NCI-H345 (cell line): ENCODE measurements at regions not wholly inside any gene's neighbourhood (a gene's known extent, or its start where the extent isn't known, plus 50 kb on each side); places are given as distances from the start of the nearest gene placed in this dataset.
"Not testable (repeated sequence)": the region's sequence is repeated elsewhere in the genome, so short reads cannot be mapped to it uniquely, and the experiment has no call there.

Experiments
- DNase-seq: peaks from one replicate; lab custom pipeline; 2025; lab: John Stamatoyannopoulos, UW

DNA sequence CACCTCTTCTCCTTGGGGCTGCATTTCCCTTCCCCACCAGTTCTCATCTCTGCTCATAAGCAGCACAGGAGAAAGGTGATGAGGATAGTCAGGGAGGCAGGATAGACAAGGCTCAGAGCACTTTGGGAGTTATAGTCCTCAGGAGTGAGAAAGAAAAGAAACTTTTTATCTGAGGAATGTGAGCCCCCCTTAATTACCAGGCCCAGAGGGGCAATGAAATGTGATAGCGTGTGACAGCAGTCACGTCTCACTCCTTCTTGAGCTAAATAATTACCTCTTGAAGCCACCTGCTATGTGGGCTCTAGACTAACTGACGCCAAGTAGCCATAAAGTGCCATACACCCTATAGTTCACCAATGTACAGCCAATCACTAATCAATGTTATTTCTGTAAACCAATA is 105.8 kb downstream of the SPP2 start:
- no peak for DNase-seq

DNA sequence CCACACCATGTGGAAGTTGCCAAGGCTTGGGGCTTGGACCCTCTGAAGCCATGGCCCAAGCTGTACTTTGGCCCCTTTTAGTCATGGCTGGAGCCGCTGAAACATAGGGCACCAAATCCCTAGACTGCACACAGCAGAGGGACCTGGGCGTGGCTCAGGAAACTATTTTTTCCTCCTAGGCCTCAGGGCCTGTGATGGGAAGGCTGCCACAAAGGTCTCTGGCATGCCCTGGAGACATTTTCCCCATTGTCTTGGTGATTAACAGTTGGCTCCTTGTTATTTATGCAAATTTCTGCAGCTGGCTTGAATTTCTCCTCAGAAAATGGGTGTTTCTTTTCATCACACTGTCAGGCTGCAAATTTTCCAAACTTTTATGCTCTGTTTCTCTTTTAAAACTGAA is 102.3 kb downstream of the SPP2 start:
- not testable (repeated sequence) for DNase-seq

DNA sequence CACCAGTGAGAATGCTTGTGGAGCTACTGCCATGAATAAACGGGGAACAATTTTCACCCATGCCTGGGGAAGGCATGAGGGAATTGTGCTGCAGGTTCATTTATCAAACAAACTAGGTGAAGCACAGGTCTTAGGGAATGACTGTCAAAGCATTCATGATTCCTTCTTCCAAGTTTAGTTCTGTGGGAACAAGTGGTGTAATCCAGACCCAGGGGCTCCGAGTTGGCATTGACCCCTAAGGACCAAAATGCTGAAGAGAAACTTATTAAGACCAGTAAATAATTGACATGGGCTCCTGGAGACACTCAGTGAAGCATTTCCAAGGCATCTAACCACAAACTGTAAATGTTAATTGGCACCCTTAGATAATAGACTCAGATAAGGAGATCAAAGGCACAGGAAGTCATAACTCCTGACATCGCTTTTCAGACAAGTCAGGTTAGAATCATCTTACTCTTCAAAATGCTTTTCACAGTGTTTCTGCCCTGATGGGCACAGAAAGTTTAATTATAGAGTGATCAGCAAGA is 96.9 kb downstream of the SPP2 start:
- no peak for DNase-seq

DNA sequence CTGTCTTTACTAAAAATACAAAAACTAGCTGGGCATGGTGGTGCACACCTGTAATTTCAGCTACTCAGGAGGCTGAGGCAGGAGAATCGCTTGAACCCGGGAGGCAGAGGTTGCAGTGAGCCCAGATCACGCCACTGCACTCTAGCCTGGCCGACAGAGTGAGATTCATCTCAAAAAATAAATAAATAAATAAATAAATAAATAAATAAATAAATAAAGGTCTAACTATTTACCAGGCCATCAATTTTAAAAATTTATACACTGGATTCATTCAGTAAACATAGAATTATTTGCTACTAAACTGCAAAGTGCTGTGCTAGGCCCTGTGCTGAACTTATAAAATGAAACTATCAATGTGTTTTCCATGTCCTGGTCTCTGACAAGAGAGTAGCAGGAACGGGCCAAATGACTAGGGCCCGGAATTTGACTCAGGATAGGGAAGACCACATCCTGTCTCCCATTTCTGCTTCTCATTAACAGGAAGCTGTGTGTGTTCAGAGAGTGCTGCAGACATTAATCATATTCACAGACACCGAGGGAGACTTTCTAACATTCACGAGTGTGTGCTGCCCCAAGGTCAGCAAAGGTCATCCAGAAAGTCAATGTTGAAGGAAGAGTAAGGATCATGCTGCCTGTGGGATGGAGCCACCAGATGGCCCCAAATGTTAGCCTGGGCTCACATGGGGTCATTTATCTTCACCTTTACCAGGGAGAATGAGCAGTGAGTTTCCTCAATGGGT is 95.8 kb downstream of the SPP2 start:
- DNase-seq = no peak

DNA sequence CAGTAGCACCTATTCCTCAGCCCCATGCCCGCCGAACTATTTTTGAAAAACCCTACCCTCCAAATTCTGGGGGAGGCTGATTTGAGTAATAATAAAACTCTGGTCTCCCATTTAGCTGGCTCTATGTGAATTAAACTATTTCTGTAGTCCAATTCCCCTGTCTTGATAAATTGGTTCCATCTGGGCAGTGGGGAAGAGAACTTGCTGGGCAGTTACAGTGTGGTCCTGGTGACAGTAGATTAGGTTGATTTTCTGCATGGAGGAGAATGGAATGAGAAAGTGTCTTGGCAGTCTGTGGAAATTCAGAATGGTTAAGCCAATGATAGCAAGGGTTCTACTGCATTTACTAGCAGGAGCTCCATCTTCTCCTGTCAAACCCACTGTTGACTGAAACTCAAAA is 95.0 kb downstream of the SPP2 start:
- no peak for DNase-seq

DNA sequence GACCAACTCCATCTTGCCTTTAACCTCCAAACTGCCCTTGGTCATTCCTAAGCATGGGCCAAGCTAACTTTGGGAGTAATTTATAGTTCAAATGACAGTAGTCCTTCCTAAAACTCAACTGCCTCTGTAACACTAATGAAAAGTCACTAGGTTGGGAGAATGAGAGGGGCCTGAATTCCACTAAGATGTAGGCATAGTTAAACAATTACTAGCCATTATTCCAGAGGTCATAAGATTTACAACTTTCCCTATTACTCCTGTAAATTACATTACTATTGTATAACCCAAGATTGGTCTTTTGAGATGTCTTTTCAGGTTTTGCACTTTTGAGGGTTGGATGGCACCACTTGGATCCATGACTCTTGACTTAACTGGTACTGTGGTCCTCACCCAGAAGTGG is 94.6 kb downstream of the SPP2 start:
- DNase-seq = no peak

DNA sequence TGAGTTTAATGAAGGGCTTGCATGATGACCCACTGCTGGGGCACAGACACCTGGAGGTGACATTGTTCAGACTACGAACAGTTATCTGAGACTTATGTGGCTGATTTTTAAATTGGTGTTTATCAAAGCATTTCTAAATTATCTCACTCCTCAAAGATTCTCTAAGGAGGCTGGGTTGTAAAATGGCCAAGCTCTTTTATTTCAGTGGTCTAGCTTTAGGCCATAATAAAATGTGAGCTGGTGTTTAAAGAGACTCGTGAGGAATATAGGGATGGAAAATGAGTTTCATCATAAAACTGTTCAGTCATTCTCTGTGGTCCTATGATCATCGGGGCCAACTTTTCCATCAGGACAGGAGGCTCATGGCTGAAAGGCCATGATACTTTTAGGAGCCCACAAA is 93.4 kb downstream of the SPP2 start:
- DNase-seq = no peak

DNA sequence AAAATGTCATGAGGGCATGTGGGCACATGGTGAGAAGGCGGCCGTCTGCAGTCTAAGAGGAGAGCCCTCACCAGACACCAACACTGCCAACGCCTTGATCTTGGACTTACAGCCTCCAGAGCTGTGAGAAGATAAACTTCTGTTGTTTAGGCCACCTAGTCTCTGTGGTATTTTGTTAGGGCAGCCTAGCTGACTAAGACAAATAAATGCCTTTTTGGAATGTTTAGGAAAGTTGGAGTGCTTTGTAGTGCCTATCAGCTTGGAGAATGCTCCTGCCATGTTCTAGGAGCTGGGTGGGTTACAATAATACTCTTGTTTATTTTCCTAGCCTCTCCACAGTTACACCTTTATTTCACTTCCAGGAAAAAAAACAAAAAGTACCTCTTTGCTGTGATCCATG is 92.0 kb downstream of the SPP2 start:
- DNase-seq = no peak

DNA sequence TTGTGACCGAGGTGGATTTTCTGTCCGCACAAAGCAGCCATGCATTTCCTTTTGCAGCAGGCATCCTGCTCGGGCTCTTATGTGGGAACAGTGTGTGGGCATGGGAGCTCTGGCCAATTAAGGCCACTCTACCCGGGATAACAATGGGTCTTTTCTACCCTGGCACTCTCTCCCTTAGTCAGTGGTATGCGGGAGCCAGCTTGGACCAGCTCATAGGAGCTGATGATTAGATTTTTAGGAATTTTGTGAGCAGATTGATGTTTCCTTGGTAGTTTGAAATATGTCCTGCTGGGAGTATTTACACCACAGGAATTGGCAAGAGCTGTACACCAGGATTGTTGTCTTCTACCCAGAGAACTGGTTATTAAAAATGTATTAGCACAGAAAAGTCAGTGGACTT is 89.3 kb downstream of the SPP2 start:
- DNase-seq = no peak

DNA sequence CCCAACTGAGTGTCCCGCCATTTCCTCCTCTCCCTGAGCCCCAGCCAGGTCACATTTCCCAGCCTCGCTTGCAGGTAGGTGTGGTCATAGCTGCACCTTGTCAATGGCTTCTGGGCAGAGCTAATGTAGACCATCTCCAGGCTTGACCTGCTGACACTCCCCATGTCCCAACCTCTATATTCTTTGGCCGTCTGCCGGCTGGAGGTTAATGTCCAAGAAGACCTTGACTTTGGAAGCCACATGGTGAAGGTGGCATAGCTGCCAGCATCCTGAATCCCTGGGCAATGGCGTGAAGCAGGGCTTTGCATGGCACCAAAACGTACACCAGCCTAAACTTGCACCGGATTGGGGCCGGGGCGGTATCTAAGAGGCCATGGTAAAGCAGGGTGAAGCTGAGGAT is 88.3 kb downstream of the SPP2 start:
- DNase-seq = no peak

DNA sequence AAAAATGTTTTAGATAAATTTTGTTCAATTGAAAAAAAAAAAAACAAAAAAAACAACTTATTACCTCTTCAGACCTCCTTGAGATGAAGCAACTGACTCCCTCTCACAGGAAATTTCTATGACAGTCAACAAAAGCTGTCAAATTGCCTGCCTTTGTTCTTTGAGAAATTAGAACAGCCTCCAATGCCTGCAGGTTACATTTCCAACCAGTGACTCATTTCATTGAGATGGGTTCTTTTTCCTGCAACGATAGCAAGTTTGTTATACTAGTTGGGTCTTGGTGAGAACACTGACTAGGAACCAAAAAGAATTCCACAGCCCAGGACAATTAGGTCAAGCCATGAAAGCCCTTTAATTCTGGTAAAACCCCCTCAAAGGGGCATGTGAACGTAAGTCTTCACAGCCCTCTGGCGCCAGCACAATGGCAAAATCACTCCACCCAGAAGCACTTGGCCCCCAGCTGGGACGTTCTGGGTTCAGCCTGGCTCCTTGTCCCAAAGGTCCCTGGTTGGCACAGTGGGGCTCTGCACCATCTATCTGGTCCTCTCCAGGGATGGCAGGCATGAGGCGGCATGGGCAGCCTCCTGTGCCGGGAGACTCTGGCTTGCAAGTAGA is 87.0 kb downstream of the SPP2 start:
- no peak for DNase-seq

DNA sequence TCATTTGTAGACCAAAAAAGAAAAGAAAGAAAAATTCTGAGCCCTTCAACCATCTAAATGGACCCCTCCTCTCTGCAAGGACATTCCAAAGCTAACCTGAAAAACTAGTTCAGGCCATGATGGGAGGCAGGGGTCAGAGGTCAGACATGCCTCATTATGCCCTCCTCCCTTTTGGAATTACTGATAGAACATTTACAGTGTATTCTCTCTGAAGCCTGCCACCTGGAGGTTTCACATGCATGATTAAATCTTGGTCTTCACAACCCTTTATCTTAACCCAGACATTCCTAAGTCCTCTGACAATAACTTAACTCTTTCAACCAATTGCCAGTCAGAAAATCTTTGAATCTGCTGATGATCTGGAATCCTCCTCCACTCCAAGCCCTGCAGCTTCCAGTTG is 86.0 kb downstream of the SPP2 start:
- no peak for DNase-seq

DNA sequence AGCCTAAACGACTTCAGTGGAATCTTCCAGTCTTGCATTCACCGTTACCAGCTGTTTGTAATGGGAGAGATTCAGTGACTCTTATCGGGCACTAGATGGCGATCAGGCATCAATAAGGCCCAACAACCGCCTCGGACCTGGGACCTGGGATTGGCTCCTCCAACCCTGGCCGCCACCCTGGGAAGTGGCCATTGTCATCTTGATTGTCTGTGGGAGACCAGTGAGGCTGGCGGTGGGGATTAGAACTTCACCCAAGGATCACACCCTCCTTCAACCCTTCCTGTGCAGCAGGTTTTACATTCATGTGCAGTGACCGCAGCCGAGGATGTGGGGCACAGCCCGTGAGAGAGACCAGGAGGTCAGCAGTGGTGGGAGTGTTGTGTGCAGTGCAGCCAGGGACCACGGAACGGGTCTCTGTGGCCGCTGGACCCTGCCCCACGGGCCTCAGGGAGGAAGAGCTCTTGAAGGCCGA is 85.3 kb downstream of the SPP2 start:
- peak; percentile 81 for DNase-seq

DNA sequence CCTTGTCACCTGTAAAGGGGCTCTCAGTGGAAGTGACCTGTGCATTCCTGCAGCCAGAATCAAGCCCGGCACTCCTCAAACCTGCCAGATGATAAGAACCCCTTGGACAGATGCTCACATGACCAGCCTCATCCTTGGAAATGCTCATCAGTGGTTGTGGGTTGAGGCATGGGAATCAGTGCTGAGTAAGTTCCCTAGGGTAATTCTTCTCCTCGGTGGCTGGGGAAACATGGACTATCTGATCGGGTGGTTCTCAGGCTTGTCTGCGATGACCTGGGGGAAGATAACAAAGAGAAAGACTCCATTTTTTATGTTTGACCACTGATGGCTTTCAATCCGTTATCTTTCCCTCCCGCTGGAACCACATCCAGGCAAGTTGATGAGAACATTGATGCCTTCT is 84.0 kb downstream of the SPP2 start:
- no peak for DNase-seq

DNA sequence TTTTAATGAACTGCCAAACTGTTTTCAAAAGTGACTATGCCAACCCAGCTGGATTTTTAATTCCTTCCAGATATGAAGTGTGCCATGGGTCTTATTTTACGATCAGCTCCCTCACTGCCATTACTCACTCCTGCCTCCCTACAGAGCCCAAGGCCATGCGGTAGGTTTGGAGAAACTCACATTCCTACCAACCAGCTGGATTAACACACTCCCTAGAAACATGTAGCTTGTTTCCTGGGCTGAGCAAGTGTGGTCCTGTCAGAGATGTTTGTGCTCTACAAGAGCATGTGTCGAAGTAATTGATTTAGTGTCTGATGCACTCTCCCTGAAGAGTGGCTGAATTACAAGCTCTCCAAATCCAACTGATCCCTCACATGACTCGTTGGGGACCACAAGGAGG is 82.5 kb downstream of the SPP2 start:
- DNase-seq = no peak

DNA sequence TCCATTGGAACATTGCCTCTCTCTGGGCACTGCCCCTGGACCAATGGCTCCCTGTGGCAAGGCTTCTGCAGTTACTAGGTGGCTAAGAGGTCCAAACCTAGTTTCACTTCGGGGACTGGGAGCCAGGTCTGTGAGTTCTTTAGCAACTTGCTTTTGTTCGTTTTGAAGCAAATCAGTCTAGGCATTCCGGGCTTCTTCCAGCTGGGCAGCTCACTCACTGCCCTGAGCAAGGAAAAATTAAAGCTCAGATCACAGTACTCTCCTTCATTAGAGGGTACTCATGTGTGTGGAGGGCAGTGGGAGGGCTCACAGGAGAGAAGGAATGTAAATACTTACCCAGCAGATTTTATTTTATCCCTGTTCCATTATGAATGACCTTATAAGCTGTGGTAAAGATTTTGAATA is 80.3 kb downstream of the SPP2 start:
- no peak for DNase-seq

DNA sequence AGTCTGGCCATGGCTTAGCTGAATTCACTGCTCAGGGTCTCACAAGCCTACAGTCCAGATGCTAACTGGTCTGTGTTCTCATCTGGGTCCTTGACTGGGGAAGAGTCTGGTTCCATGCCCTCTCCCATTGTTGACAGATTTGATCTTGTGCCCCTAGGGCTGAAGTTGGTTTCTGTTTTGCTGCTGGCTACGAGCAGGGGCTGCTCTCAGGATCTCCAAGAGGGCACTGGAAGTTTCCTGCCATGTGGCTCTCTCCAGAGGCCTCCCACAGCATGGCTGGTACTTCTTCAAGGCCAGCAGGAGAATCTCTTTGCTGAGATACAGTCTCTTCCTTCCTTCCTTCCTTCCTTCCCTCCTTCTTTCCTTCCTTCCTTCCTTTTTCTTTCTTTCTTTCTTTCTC is 78.1 kb downstream of the SPP2 start:
- no peak for DNase-seq
